GM12892 (cell line): ENCODE measurements at regions not wholly inside any gene's neighbourhood (a gene's known extent, or its start where the extent isn't known, plus 50 kb on each side); places are given as distances from the start of the nearest gene placed in this dataset.

ENCODE experiments used
- DNase-seq: peaks from one replicate; pipeline ENCODE4 v3.0.0; 2011; ENCODE audit not compliant: insufficient read length
- FAIRE-seq: peaks from 2 replicates; lab custom pipeline; 2011; peaks lifted over from hg19 to GRCh38; lab: Jason Lieb, UNC
- POLR2A ChIP-seq: IDR thresholded peaks from 2 replicates; pipeline ENCODE4 v1.6.1; 2011; ENCODE audit warnings: low read depth, low read length, control low read depth
- POLR2AphosphoS5 ChIP-seq: IDR thresholded peaks from 2 replicates; pipeline ENCODE4 v1.6.1; 2011; ENCODE audit warnings: low read depth, low read length, control low read depth
- TAF1 ChIP-seq: IDR thresholded peaks from 2 replicates; pipeline ENCODE4 v1.6.1; 2011; ENCODE audit warnings: low read depth, mild to moderate bottlenecking, control low read depth, low read length, borderline replicate concordance

DNA sequence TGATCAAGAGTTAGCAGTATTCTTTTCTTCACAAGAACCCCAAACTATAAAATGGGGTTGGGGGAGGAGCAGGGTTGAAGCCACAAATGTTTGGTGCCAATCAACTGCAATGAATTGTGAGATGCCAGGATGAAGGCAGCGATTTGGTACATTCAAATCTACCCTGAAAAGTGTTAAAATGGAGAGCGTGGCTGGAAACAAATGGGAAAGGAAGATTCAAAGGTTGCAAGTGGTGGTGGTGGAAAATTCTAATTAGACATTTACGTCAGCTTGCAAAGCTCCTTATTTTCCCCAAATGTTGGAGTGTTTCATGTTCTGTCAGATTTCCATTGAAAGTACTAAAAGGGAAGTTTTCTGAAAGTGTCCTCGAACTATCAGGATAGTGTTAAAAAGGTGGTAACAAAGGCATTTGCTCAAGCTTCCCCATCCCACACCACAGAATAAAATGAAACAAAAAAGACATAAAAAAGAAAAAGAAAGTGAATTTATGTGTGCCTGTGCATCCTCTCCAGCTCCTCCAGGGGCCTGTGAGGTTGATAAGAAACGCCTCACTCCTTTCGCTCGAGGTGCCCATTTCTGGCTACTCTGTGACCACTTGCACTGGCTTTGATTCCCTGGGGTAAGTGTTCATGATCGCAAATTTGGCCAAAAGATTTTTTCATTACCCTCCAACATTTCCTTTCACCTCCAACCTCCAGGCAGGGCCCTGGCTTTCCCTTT, 424.1 kb upstream of the POU3F3 start:
- DNase-seq (no peak), FAIRE-seq (no peak)
- TF ChIP-seq POLR2AphosphoS5, result no peak
- TF ChIP-seq TAF1, result no peak
- TF ChIP-seq POLR2A, result no peak

DNA sequence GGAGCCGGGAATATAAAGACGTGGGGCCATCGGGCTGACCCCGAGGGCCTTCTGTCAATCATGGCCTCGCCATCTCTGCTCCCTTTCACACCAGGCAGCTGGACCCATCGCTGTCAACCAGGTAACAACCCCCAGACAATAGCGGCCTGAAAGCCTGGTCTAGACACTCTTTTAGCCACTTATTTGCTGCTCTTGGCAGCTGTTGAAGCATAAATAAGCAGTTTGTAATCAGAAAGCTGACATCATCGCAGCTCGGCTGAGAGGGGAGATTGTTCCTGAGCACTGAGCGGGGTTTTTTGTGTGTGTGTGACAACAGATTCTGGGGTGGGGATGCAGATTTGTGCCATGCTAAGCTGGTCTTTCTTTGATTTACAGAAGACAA, 423.6 kb upstream of the POU3F3 start:
- no peak for DNase-seq

DNA sequence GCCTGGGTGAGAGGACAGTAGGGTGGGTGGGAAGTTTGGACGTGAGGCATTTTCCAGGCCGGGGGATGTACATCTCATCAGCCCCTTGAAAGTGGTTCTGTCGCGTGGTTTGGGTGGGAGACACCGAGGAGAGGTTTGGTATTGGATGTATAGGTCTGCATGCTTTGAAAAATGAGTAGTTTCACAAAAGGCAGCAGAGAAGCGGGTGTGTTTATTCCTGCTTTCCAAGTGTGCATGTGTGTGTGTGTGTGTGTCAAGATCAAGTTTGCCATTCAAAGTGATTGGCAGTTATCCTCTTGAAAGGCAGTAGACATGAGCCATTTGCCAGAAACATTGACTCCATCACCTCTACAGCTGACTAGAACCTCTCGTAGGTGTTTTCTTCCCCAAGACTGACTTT, 423.1 kb upstream of the POU3F3 start:
- TF ChIP-seq POLR2A, result no peak
- DNase-seq, result no peak
- FAIRE-seq, result no peak

More for the DNA sequence above, 423.6 kb upstream of the POU3F3 start:
- FAIRE-seq, result no peak
- no peak for TF ChIP-seq TAF1
- no peak for TF ChIP-seq POLR2AphosphoS5
- TF ChIP-seq POLR2A, result no peak

DNA sequence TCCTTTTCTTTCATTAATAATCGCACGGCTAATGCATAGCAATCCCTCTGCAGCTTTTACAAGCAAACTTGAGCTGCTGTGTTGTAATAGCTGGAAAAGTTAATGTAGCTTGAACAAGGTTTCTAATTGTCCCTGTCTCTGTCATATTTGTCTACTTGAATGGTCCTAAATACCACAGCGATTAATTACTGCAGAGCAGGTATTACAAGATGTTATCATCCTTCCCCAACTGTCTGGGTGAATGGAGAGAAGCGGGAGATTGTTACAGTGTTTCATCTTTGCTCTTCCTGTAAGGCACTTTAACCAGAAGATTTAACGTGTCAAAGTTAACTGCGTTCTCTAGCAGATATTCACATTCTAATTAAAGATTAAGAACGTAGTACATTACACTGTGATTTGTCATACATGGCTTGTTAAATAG, 422.2 kb upstream of the POU3F3 start:
- TF ChIP-seq POLR2AphosphoS5 (no peak), POLR2A (no peak), TAF1 (no peak)
- no peak for FAIRE-seq
- no peak for DNase-seq

GRCh38 chr2:104432401-104432800, 421.5 kb upstream of the POU3F3 start:
- FAIRE-seq, result no peak
- DNase-seq, result no peak
- TF ChIP-seq POLR2AphosphoS5, result no peak
- TF ChIP-seq POLR2A, result no peak
- TF ChIP-seq TAF1, result no peak

GRCh38 chr2:104432991-104433390, 420.9 kb upstream of the POU3F3 start:
- TF ChIP-seq TAF1 (no peak), POLR2A (no peak), POLR2AphosphoS5 (no peak)
- FAIRE-seq (no peak), DNase-seq (no peak)

DNA sequence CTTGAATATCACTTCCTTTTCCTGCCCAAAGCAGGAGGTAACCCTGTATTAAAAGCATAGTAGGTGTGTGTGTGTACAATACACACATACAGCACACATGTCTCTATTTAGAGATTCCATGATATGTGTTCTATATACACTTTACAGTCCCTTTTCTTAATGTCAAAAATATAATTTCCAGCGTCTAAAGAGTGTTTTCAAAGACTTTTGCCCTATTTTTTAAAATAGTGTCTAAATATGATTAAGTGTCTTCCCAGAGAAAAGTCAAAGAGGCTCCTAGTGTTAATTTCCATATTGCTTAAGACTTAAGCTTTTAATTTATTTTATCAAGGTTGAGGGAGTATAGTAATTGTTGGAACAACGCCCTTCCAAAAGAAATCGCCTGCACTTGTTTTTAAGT, 420.3 kb upstream of the POU3F3 start:
- FAIRE-seq (no peak), DNase-seq (no peak)
- TF ChIP-seq POLR2AphosphoS5, result no peak
- no peak for TF ChIP-seq POLR2A
- no peak for TF ChIP-seq TAF1

DNA sequence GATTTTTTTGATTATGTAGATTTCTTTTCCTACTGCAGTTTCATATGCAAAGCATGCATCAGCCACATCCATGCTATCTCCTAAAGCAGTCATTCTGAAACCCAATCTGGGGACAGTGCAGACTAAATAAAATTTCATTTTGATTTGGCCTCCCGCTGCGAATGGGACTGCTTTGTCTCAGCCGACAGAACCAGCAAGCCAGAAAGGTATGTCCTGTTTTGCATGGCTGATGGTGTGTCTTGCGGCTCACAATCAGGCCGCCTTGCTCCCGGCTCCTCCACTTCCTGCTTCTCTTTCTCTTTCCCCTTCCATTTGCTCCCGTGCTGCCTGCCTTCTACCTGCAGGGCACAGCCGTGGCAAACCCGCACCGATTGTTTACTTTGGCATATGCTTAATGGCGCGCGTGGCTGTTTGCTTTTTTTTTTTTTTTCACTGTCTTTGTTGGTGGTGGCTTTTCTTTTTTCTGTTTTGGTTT, 419.6 kb upstream of the POU3F3 start:
- FAIRE-seq (peak; percentile 70), DNase-seq (no peak)
- TF ChIP-seq TAF1, result no peak
- TF ChIP-seq POLR2AphosphoS5, result no peak
- TF ChIP-seq POLR2A, result no peak

- no peak for DNase-seq
- FAIRE-seq, result no peak
- TF ChIP-seq POLR2A, result no peak
- TF ChIP-seq POLR2AphosphoS5, result no peak
- no peak for TF ChIP-seq TAF1
These were observed 418.9 kb upstream of the POU3F3 start for GRCh38 chr2:104434966-104435365.

DNA sequence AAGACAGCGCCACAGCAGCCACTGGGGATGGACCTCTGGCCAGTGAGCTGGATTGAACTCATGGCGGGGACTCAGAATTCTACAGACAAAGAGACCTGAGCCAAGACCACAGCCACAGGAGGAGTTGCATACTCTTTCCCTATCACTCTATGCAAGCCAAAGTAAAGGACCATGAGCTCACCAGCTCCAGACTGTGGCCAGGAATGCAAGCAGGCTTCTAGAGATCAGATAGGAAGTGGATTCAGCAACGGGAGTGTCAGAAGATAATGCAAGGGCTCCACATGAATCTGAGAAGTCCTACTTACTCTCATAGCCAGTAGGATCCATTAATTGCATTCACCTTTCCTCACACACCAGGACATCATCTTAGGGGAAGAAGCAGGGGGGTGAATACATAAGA, 415.4 kb upstream of the POU3F3 start:
- DNase-seq (no peak), FAIRE-seq (no peak)
- TF ChIP-seq TAF1, result no peak
- no peak for TF ChIP-seq POLR2AphosphoS5
- TF ChIP-seq POLR2A, result no peak

DNA sequence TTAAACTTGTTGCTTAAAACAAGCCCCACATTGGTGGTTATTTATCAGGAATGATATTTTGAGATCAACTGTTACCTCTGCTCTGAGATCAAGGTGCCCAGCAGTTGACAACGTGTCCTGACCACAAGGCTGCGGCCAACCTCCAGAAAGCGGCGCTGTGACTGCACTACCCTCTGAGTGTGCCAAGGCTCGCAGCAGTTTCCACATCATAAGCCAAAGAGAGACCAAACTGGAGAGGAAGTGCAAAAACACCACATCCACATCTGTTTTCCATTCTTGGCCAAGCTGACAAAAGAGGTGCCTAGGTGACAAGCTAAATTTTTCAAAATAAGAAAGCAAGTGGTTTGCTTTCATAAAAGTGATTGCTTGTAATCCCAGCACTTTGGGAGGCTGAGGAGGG, 410.8 kb upstream of the POU3F3 start:
- TF ChIP-seq POLR2AphosphoS5 (no peak), POLR2A (no peak), TAF1 (no peak)

DNA sequence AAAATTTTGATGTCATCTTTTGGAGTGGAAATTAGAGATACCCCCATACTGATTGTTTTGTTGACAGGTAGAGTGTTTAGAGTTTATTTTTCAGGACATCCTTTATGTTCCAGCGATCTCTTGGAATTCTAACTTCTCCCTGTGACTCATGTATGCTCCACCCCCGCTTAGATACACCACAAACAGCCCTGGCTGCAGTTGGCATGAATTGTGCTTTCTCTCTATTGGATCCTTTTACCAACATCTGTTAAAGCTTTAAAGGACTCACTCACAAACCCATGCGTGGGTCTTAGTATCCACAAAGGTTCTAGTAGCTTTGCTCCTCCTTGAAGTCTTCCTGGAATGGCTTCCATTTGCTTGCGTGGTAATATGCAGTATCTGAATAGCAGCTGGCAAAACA, 409.5 kb upstream of the POU3F3 start:
- no peak for FAIRE-seq
- TF ChIP-seq POLR2AphosphoS5 (no peak), POLR2A (no peak), TAF1 (no peak)
- no peak for DNase-seq

More for the DNA sequence above, 410.8 kb upstream of the POU3F3 start:
- no peak for FAIRE-seq
- no peak for DNase-seq

- no peak for DNase-seq
- FAIRE-seq, result no peak
- TF ChIP-seq POLR2AphosphoS5 (no peak), POLR2A (no peak), TAF1 (no peak)
These were observed 409.0 kb upstream of the POU3F3 start for GRCh38 chr2:104444889-104445288.

DNA sequence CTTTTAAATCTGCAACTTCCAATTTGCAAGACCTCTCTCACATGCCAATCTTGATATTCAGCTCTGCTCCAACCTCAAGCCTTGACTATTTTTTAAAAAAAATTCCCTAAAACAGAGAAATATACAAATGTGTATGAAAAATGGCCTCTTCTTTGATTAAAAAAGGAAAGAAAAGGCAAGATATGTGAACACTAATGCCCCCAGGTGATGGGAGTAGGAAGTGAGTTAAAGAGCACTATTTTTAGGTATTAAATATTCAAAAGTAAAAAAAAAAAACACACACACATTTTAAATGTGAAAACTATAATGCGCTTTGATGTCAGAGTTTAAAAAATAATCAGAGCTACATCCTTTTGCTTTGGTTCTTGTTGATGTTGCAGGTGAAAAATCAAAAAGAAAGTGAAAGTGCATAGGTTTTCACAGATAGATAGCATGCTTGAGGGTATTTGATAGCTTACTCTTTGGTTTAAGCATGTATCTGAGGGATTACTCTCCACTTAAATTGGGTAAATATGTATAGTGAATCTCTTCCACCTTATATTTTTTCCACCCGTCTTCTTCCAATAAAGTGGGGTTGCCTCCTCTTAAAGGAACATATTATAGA, 406.0 kb upstream of the POU3F3 start:
- DNase-seq, result no peak
- TF ChIP-seq POLR2A (no peak), POLR2AphosphoS5 (no peak), TAF1 (no peak)
- no peak for FAIRE-seq
